ENCODE measurements at regions not wholly inside any gene's neighbourhood (a gene's known extent, or its start where the extent isn't known, plus 50 kb on each side); places are given as distances from the start of the nearest gene placed in this dataset.

- no peak overlapping the region for H3K9ac ChIP-seq (ENCODE audit: low read depth in 1 of 2, low read length in 2 of 2)
- no peaks in the 10 kb centered on the region for H3K4me1 ChIP-seq (ENCODE audit: control insufficient read depth in 1 of 2, insufficient read depth in 2 of 2, low read length in 2 of 2)
- no peaks in the 10 kb centered on the region for H3K9me3 ChIP-seq (ENCODE audit: control insufficient read depth in 1 of 2, low read length in 2 of 2)
- no peaks in the 10 kb centered on the region for H3K27me3 ChIP-seq (ENCODE audit: control insufficient read depth in 1 of 2, insufficient read depth in 2 of 2, low read length in 2 of 2)
- H3K36me3 ChIP-seq (ENCODE audit: control insufficient read depth in 1 of 2, insufficient read depth in 2 of 2, low read length in 2 of 2): no peaks in the 10 kb centered on the region
- no peak overlapping the region for H3K27ac ChIP-seq (ENCODE audit: low read depth, low read length)
- no peak overlapping the region for H3K4me3 ChIP-seq (ENCODE audit: low read depth in 1 of 2, low read length in 2 of 2)
Measured at GRCh38 chr2:176407706-176408105, 138.5 kb downstream of the MTX2 start.

- peaks cover 0 to under 1% of the 10 kb centered on the region in 2 donors for H3K27me3 ChIP-seq (ENCODE audit: control insufficient read depth in 1 of 2, insufficient read depth in 2 of 2, low read length in 2 of 2)
- H3K36me3 ChIP-seq (ENCODE audit: control insufficient read depth in 1 of 2, insufficient read depth in 2 of 2, low read length in 2 of 2): no peaks in the 10 kb centered on the region
- no peak overlapping the region for H3K27ac ChIP-seq (ENCODE audit: low read depth, low read length)
- no peak overlapping the region for H3K4me3 ChIP-seq (ENCODE audit: low read depth in 1 of 2, low read length in 2 of 2)
- H3K9me3 ChIP-seq (ENCODE audit: control insufficient read depth in 1 of 2, low read length in 2 of 2): no peaks in the 10 kb centered on the region
- H3K4me1 ChIP-seq (ENCODE audit: control insufficient read depth in 1 of 2, insufficient read depth in 2 of 2, low read length in 2 of 2): no peaks in the 10 kb centered on the region
- no peak overlapping the region for H3K9ac ChIP-seq (ENCODE audit: low read depth in 1 of 2, low read length in 2 of 2)
Measured at GRCh38 chr2:176409671-176410070, 140.4 kb downstream of the MTX2 start.

- H3K36me3 ChIP-seq (ENCODE audit: control insufficient read depth in 1 of 2, insufficient read depth in 2 of 2, low read length in 2 of 2): no peaks in the 10 kb centered on the region
- peaks cover 0 to 7% of the 10 kb centered on the region in 2 donors for H3K27me3 ChIP-seq (ENCODE audit: control insufficient read depth in 1 of 2, insufficient read depth in 2 of 2, low read length in 2 of 2)
- no peaks in the 10 kb centered on the region for H3K4me1 ChIP-seq (ENCODE audit: control insufficient read depth in 1 of 2, insufficient read depth in 2 of 2, low read length in 2 of 2)
- H3K9ac ChIP-seq (ENCODE audit: low read depth in 1 of 2, low read length in 2 of 2): no peak overlapping the region
- H3K4me3 ChIP-seq (ENCODE audit: low read depth in 1 of 2, low read length in 2 of 2): no peak overlapping the region
- no peak overlapping the region for H3K27ac ChIP-seq (ENCODE audit: low read depth, low read length)
- H3K9me3 ChIP-seq (ENCODE audit: control insufficient read depth in 1 of 2, low read length in 2 of 2): no peaks in the 10 kb centered on the region
Measured at GRCh38 chr2:176412136-176412535, 142.9 kb downstream of the MTX2 start.

GRCh38 chr2:176413786-176414185 lies 144.5 kb downstream of the MTX2 start:
- peaks cover 0 to 7% of the 10 kb centered on the region in 2 donors for H3K27me3 ChIP-seq (ENCODE audit: control insufficient read depth in 1 of 2, insufficient read depth in 2 of 2, low read length in 2 of 2)
- H3K9me3 ChIP-seq (ENCODE audit: control insufficient read depth in 1 of 2, low read length in 2 of 2): no peaks in the 10 kb centered on the region
- no peak overlapping the region for H3K9ac ChIP-seq (ENCODE audit: low read depth in 1 of 2, low read length in 2 of 2)
- H3K27ac ChIP-seq (ENCODE audit: low read depth, low read length): no peak overlapping the region
- H3K36me3 ChIP-seq (ENCODE audit: control insufficient read depth in 1 of 2, insufficient read depth in 2 of 2, low read length in 2 of 2): no peaks in the 10 kb centered on the region
- H3K4me3 ChIP-seq (ENCODE audit: low read depth in 1 of 2, low read length in 2 of 2): no peak overlapping the region
- no peaks in the 10 kb centered on the region for H3K4me1 ChIP-seq (ENCODE audit: control insufficient read depth in 1 of 2, insufficient read depth in 2 of 2, low read length in 2 of 2)

GRCh38 chr2:176414641-176415040 lies 145.4 kb downstream of the MTX2 start:
- Histone ChIP-seq H3K4me3 (ENCODE audit: low read depth in 1 of 2, low read length in 2 of 2) (no peak overlapping the region), H3K27me3 (ENCODE audit: control insufficient read depth in 1 of 2, insufficient read depth in 2 of 2, low read length in 2 of 2) (peaks cover 0 to 7% of the 10 kb centered on the region in 2 donors), H3K9ac (ENCODE audit: low read depth in 1 of 2, low read length in 2 of 2) (no peak overlapping the region), H3K4me1 (ENCODE audit: control insufficient read depth in 1 of 2, insufficient read depth in 2 of 2, low read length in 2 of 2) (no peaks in the 10 kb centered on the region), H3K9me3 (ENCODE audit: control insufficient read depth in 1 of 2, low read length in 2 of 2) (no peaks in the 10 kb centered on the region), H3K27ac (ENCODE audit: low read depth, low read length) (no peak overlapping the region), H3K36me3 (ENCODE audit: control insufficient read depth in 1 of 2, insufficient read depth in 2 of 2, low read length in 2 of 2) (no peaks in the 10 kb centered on the region)

- Histone ChIP-seq H3K27ac (ENCODE audit: low read depth, low read length) (no peak overlapping the region), H3K27me3 (ENCODE audit: control insufficient read depth in 1 of 2, insufficient read depth in 2 of 2, low read length in 2 of 2) (peaks cover 0 to 7% of the 10 kb centered on the region in 2 donors), H3K4me3 (ENCODE audit: low read depth in 1 of 2, low read length in 2 of 2) (no peak overlapping the region), H3K9me3 (ENCODE audit: control insufficient read depth in 1 of 2, low read length in 2 of 2) (no peaks in the 10 kb centered on the region), H3K9ac (ENCODE audit: low read depth in 1 of 2, low read length in 2 of 2) (no peak overlapping the region), H3K36me3 (ENCODE audit: control insufficient read depth in 1 of 2, insufficient read depth in 2 of 2, low read length in 2 of 2) (no peaks in the 10 kb centered on the region), H3K4me1 (ENCODE audit: control insufficient read depth in 1 of 2, insufficient read depth in 2 of 2, low read length in 2 of 2) (no peaks in the 10 kb centered on the region)
Measured at GRCh38 chr2:176415174-176415895, 146.1 kb downstream of the MTX2 start.

GRCh38 chr2:176415937-176416499 lies 146.8 kb downstream of the MTX2 start:
- Histone ChIP-seq H3K9me3 (ENCODE audit: control insufficient read depth in 1 of 2, low read length in 2 of 2) (no peaks in the 10 kb centered on the region), H3K27ac (ENCODE audit: low read depth, low read length) (no peak overlapping the region), H3K9ac (ENCODE audit: low read depth in 1 of 2, low read length in 2 of 2) (no peak overlapping the region)

GRCh38 chr2:176418768-176419167 lies 149.5 kb downstream of the MTX2 start:
- Histone ChIP-seq H3K27me3 (ENCODE audit: control insufficient read depth in 1 of 2, insufficient read depth in 2 of 2, low read length in 2 of 2) (peaks cover 0 to 7% of the 10 kb centered on the region in 2 donors), H3K36me3 (ENCODE audit: control insufficient read depth in 1 of 2, insufficient read depth in 2 of 2, low read length in 2 of 2) (no peaks in the 10 kb centered on the region), H3K27ac (ENCODE audit: low read depth, low read length) (no peak overlapping the region), H3K4me3 (ENCODE audit: low read depth in 1 of 2, low read length in 2 of 2) (no peak overlapping the region), H3K4me1 (ENCODE audit: control insufficient read depth in 1 of 2, insufficient read depth in 2 of 2, low read length in 2 of 2) (no peaks in the 10 kb centered on the region), H3K9ac (ENCODE audit: low read depth in 1 of 2, low read length in 2 of 2) (no peak overlapping the region), H3K9me3 (ENCODE audit: control insufficient read depth in 1 of 2, low read length in 2 of 2) (no peaks in the 10 kb centered on the region)

More at GRCh38 chr2:176415937-176416499, 146.8 kb downstream of the MTX2 start:
- peaks cover 0 to 7% of the 10 kb centered on the region in 2 donors for H3K27me3 ChIP-seq (ENCODE audit: control insufficient read depth in 1 of 2, insufficient read depth in 2 of 2, low read length in 2 of 2)
- H3K4me1 ChIP-seq (ENCODE audit: control insufficient read depth in 1 of 2, insufficient read depth in 2 of 2, low read length in 2 of 2): no peaks in the 10 kb centered on the region
- no peaks in the 10 kb centered on the region for H3K36me3 ChIP-seq (ENCODE audit: control insufficient read depth in 1 of 2, insufficient read depth in 2 of 2, low read length in 2 of 2)
- H3K4me3 ChIP-seq (ENCODE audit: low read depth in 1 of 2, low read length in 2 of 2): no peak overlapping the region

- H3K27ac ChIP-seq (ENCODE audit: low read depth, low read length): no peak overlapping the region
Measured at GRCh38 chr2:176419591-176420071, 150.4 kb downstream of the MTX2 start.

GRCh38 chr2:176421297-176422050 lies 152.2 kb downstream of the MTX2 start:
- H3K36me3 ChIP-seq (ENCODE audit: control insufficient read depth in 1 of 2, insufficient read depth in 2 of 2, low read length in 2 of 2): no peaks in the 10 kb centered on the region
- no peak overlapping the region for H3K4me3 ChIP-seq (ENCODE audit: low read depth in 1 of 2, low read length in 2 of 2)
- H3K9ac ChIP-seq (ENCODE audit: low read depth in 1 of 2, low read length in 2 of 2): no peak overlapping the region
- no peaks in the 10 kb centered on the region for H3K27me3 ChIP-seq (ENCODE audit: control insufficient read depth in 1 of 2, insufficient read depth in 2 of 2, low read length in 2 of 2)
- H3K27ac ChIP-seq (ENCODE audit: low read depth, low read length): no peak overlapping the region
- no peaks in the 10 kb centered on the region for H3K4me1 ChIP-seq (ENCODE audit: control insufficient read depth in 1 of 2, insufficient read depth in 2 of 2, low read length in 2 of 2)
- H3K9me3 ChIP-seq (ENCODE audit: control insufficient read depth in 1 of 2, low read length in 2 of 2): no peaks in the 10 kb centered on the region

More at GRCh38 chr2:176419591-176420071, 150.4 kb downstream of the MTX2 start:
- H3K4me1 ChIP-seq (ENCODE audit: control insufficient read depth in 1 of 2, insufficient read depth in 2 of 2, low read length in 2 of 2): no peaks in the 10 kb centered on the region
- no peak overlapping the region for H3K4me3 ChIP-seq (ENCODE audit: low read depth in 1 of 2, low read length in 2 of 2)
- no peak overlapping the region for H3K9ac ChIP-seq (ENCODE audit: low read depth in 1 of 2, low read length in 2 of 2)
- H3K27me3 ChIP-seq (ENCODE audit: control insufficient read depth in 1 of 2, insufficient read depth in 2 of 2, low read length in 2 of 2): peaks cover 0 to 7% of the 10 kb centered on the region in 2 donors
- no peaks in the 10 kb centered on the region for H3K36me3 ChIP-seq (ENCODE audit: control insufficient read depth in 1 of 2, insufficient read depth in 2 of 2, low read length in 2 of 2)
- H3K9me3 ChIP-seq (ENCODE audit: control insufficient read depth in 1 of 2, low read length in 2 of 2): no peaks in the 10 kb centered on the region

Data from duodenal mucosa (tissue), 2 donors.